B cell (primary cell): ENCODE measurements at regions not wholly inside any gene's neighbourhood (a gene's known extent, or its start where the extent isn't known, plus 50 kb on each side); places are given as distances from the start of the nearest gene placed in this dataset.

Source experiments
- ATAC-seq: fragments of 200-7000 bp; cut with Tn5 transposase; one replicate; pipeline ENCODE4 v1.10.0; 2021; ENCODE audit warnings: low read depth, mild to moderate bottlenecking, moderate number of reproducible peaks, moderate library complexity
- CTCF ChIA-PET: fragments of 350-600 bp; sonication (Branson Sonifier 250); formaldehyde crosslinking; loops from one replicate; lab custom pipeline; 2021; ENCODE audit warnings: antibody characterized with exemption, inconsistent platforms; lab: Charles Lee
- POLR2A ChIA-PET: fragments of 350-600 bp; sonication (Branson Sonifier 250); formaldehyde crosslinking; loops from one replicate; lab custom pipeline; 2021; ENCODE audit warnings: antibody characterized with exemption; lab: Charles Lee
- DNase-seq: peaks from one replicate; pipeline ENCODE4 v3.0.0; 2013
- H2AFZ ChIP-seq: 2 replicates; pipeline ENCODE4 v1.6.1; 2012; ENCODE audit warnings: mild to moderate bottlenecking, low read depth, low read length; ENCODE audit not compliant: insufficient read depth, poor library complexity, severe bottlenecking
- H3K27ac ChIP-seq, 2 donors: 1 replicate in 1 of 2; 2 replicates in 1 of 2; pipeline ENCODE4 v1.5.1; 2012 to 2013; ENCODE audit warnings: low read length in 2 of 2, mild to moderate bottlenecking in 2 of 2, moderate library complexity in 1 of 2
- H3K27me3 ChIP-seq, 4 experiments: fragments of 200-600 bp in 1 of 4; sonication (generic) in 1 of 4; replicated peaks in 1 of 4; 1 replicate in 2 of 4; 2 replicates in 2 of 4; pipeline versions ENCODE4 v1.6.1 to v1.7.0; 2013 to 2016; ENCODE audit warnings: low read length in 3 of 4, mild to moderate bottlenecking in 2 of 4, mixed read lengths in 1 of 4, moderate library complexity in 1 of 4; ENCODE audit not compliant: insufficient read depth in 4 of 4, control insufficient read depth in 3 of 4; ENCODE audit errors: control extremely low read depth in 1 of 4
- H3K36me3 ChIP-seq, 2 experiments: replicated peaks in 1 of 2; 1 replicate in 1 of 2; 2 replicates in 1 of 2; pipeline versions ENCODE4 v1.6.1 to v1.7.1; 2013; ENCODE audit warnings: low read length in 1 of 2; ENCODE audit not compliant: insufficient read depth in 2 of 2, control insufficient read depth in 1 of 2; ENCODE audit errors: control extremely low read depth in 1 of 2, extremely low read depth in 1 of 2
- H3K4me1 ChIP-seq, 2 donors: fragments of 200-600 bp in 1 of 2; sonication (generic) in 1 of 2; 1 replicate in 1 of 2; 2 replicates in 1 of 2; pipeline versions ENCODE4 v1.5.1 to v1.6.1; 2013 to 2017; ENCODE audit warnings: low read length in 2 of 2; ENCODE audit not compliant: control insufficient read depth in 2 of 2, insufficient read depth in 2 of 2
- H3K4me2 ChIP-seq: replicated peaks from 2 replicates; pipeline ENCODE3; 2012; ENCODE audit warnings: mild to moderate bottlenecking, low read depth, low read length; ENCODE audit not compliant: poor library complexity, severe bottlenecking
- H3K4me3 ChIP-seq, 5 experiments: fragments of 200-600 bp in 1 of 5; sonication (generic) in 1 of 5; 1 replicate in 3 of 5; 2 replicates in 2 of 5; pipeline versions ENCODE4 v1.5.1 to v1.7.0; 2011 to 2016; ENCODE audit warnings: low read length in 4 of 5, mild to moderate bottlenecking in 4 of 5, low read depth in 2 of 5, control low read depth in 1 of 5, moderate library complexity in 1 of 5; ENCODE audit not compliant: insufficient read depth in 1 of 5; ENCODE audit errors: control extremely low read depth in 1 of 5, extremely low read depth in 1 of 5
- H3K79me2 ChIP-seq: fragments of 200-600 bp; sonication (generic); one replicate; pipeline ENCODE4 v1.6.0; 2016; ENCODE audit warnings: low read length; ENCODE audit not compliant: control insufficient read depth, insufficient read depth
- H3K9ac ChIP-seq: fragments of 200-600 bp; sonication (generic); 2 replicates; pipeline ENCODE4 v1.6.1; 2017; ENCODE audit warnings: mild to moderate bottlenecking, low read length, moderate library complexity
- H3K9me3 ChIP-seq, 3 donors: one replicate each; pipeline versions ENCODE4 v1.6.1 to v1.7.1; 2013; ENCODE audit warnings: low read length in 2 of 3; ENCODE audit not compliant: control insufficient read depth in 2 of 3, insufficient read depth in 1 of 3; ENCODE audit errors: control extremely low read depth in 1 of 3
- H4K20me1 ChIP-seq: 2 replicates; pipeline ENCODE4 v1.6.0; 2012; ENCODE audit warnings: mild to moderate bottlenecking, low read length; ENCODE audit not compliant: insufficient read depth, control insufficient read depth, poor library complexity, severe bottlenecking
- H3K27ac Mint-ChIP-seq: one replicate; pipeline ENCODE4 v1.8.0; 2021; ENCODE audit warnings: mixed read lengths
- H3K27me3 Mint-ChIP-seq: one replicate; pipeline ENCODE4 v1.8.0; 2021; ENCODE audit warnings: mixed read lengths
- H3K4me1 Mint-ChIP-seq: one replicate; pipeline ENCODE4 v1.8.0; 2021; ENCODE audit warnings: mixed read lengths
- H3K4me3 Mint-ChIP-seq: one replicate; pipeline ENCODE4 v1.8.0; 2021; ENCODE audit warnings: mixed read lengths
- H3K9me3 Mint-ChIP-seq: one replicate; pipeline ENCODE4 v1.8.0; 2022; ENCODE audit warnings: mixed read lengths; ENCODE audit not compliant: insufficient read depth
- EZH2 ChIP-seq: IDR thresholded peaks from 2 replicates; pipeline ENCODE4 v1.6.1; 2012; ENCODE audit warnings: borderline replicate concordance, low read depth, mild to moderate bottlenecking, moderate library complexity, low read length; ENCODE audit not compliant: insufficient read depth, poor library complexity, severe bottlenecking
- WGBS: methylation state at CpG from one replicate; pipeline ENCODE4 v1.1.5; 2013; ENCODE audit warnings: missing lambda C conversion rate; ENCODE audit not compliant: insufficient coverage; 5-methylcytosine and 5-hydroxymethylcytosine counted together
- intact Hi-C: fragments of 100-400 bp; cut with micrococcal nuclease; formaldehyde crosslinking; loops from one replicate; pipeline ENCODE4 v1.10.0; 2022
- TF ChIP-seq, protein P1 (sequence below): fragments of 200-600 bp; IDR thresholded peaks from one replicate; pipeline ENCODE4 v1.8.0; 2022; ENCODE audit warnings: antibody characterized with exemption, mild to moderate bottlenecking

DNA sequence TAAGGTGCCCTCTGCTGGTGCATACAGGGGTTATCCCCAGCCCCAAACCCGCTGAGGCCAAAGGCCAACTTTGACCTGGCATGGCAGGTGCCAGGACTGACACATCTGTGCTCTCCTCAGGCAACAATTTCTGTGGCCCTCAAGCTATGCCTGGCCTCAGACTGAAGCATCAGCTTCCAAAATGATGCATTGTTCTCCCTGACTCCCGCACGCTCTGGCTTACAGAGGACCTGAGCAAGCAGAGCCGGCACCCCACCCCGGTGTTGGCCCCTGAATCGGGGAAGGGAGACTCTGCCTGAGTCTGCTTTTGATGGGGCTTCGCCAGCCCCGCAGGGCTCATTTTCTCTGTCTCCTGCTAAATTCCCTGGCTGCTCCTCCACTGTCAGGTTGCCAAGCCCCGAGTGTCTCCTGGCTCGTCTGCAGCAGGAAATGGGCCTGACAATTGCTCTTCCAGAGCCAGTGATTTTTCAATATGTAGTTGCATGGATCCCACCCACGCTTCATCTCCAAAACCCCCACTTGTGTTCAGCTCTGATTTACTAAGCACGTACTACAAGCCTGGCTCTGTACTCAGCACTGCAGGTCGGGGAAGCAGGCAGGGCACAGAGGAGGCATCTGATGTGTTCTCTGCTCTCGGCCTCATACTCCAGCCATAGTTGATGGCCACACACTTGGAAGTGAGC, 126.1 kb downstream of the SLC38A6 start:
- intact Hi-C loops: no loop called here
- H3K27ac ChIP-seq: no peak overlapping the region
- POLR2A ChIA-PET: no interaction called here
- no peaks in the 10 kb centered on the region for H3K27me3 ChIP-seq
- H3K27me3 Mint-ChIP-seq: peaks cover 3% of the 10 kb centered on the region
- peaks cover 0 to 2% of the 10 kb centered on the region in 2 donors for H3K4me1 ChIP-seq
- no peak overlapping the region for H3K27ac Mint-ChIP-seq
- no peak overlapping the region for H2AFZ ChIP-seq
- peaks cover 8% of the 10 kb centered on the region for H3K4me1 Mint-ChIP-seq
- DNase-seq (no peak), ATAC-seq (no peak)
- H3K4me3 Mint-ChIP-seq: no peak overlapping the region
- no peaks in the 10 kb centered on the region for H3K36me3 ChIP-seq
- H3K9me3 ChIP-seq: peaks cover 0 to 10% (median 0%) of the 10 kb centered on the region in 3 donors
- H3K9me3 Mint-ChIP-seq: no peaks in the 10 kb centered on the region
- no peaks in the 10 kb centered on the region for H3K79me2 ChIP-seq
- CTCF ChIA-PET: no interaction called here
- H3K4me3 ChIP-seq: no peak overlapping the region
- H4K20me1 ChIP-seq: no peaks in the 10 kb centered on the region
- 96% methylated on average over 14 of the region's 14 CpGs for WGBS
- no peak overlapping the region for H3K4me2 ChIP-seq
- H3K9ac ChIP-seq: no peak overlapping the region
- TF ChIP-seq EZH2: no peak
- TF ChIP-seq, protein P1, sequence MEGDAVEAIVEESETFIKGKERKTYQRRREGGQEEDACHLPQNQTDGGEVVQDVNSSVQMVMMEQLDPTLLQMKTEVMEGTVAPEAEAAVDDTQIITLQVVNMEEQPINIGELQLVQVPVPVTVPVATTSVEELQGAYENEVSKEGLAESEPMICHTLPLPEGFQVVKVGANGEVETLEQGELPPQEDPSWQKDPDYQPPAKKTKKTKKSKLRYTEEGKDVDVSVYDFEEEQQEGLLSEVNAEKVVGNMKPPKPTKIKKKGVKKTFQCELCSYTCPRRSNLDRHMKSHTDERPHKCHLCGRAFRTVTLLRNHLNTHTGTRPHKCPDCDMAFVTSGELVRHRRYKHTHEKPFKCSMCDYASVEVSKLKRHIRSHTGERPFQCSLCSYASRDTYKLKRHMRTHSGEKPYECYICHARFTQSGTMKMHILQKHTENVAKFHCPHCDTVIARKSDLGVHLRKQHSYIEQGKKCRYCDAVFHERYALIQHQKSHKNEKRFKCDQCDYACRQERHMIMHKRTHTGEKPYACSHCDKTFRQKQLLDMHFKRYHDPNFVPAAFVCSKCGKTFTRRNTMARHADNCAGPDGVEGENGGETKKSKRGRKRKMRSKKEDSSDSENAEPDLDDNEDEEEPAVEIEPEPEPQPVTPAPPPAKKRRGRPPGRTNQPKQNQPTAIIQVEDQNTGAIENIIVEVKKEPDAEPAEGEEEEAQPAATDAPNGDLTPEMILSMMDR: no peak

DNA sequence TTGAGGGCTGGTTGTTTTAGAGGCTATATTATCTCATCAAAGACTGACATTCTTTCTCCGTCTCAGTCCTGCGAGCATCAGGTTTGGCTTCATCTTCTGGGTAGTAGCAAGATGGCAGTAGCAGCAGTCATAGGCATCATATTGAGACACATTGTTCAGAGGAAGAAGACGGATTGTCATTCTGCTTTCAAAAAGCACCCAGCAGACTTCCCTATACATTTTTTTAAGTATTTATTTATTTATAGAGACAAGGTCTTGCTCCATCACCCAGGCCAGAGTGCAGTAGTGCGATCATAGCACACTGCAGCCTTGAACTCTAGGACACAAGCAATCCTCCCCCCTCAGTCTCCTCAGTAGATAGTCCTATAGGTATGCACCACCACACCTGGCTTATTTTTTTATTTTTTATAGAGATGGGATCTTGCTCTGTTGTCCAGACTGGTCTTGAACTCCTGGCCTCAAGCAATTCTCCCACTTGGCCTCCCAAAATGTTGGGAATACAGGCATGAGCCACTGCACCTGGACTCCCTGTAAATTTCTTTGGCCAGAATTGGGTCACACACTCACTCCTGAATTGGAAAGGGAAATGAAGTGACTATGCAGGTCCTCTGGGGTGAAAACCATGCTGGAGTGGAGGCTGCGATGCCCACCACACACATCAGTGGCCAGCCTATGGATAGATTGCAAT, 125.4 kb downstream of the SLC38A6 start:
- POLR2A ChIA-PET: no interaction called here

More for the DNA sequence above, 125.4 kb downstream of the SLC38A6 start:
- no peak overlapping the region for H3K27ac ChIP-seq
- Mint-ChIP-seq H3K4me3 (no peak overlapping the region), H3K9me3 (no peaks in the 10 kb centered on the region), H3K27ac (no peak overlapping the region), H3K4me1 (peaks cover 15% of the 10 kb centered on the region), H3K27me3 (peaks cover 3% of the 10 kb centered on the region)
- no peak overlapping the region for H3K4me3 ChIP-seq
- H3K27me3 ChIP-seq: no peaks in the 10 kb centered on the region
- no peak overlapping the region for H2AFZ ChIP-seq
- no peaks in the 10 kb centered on the region for H4K20me1 ChIP-seq
- H3K36me3 ChIP-seq: no peaks in the 10 kb centered on the region
- CTCF ChIA-PET: interaction anchor here (0.6 kb wide), 1 partner anchor 252 kb away, joined by 3 read pairs; no protein-coding TSS in a partner anchor
- H3K79me2 ChIP-seq: no peaks in the 10 kb centered on the region
- intact Hi-C loops: no loop called here
- H3K4me2 ChIP-seq: no peak overlapping the region
- 100% methylated on average over 1 of the region's 5 CpGs for WGBS
- H3K9ac ChIP-seq: no peak overlapping the region
- no peak for ATAC-seq
- H3K4me1 ChIP-seq: peaks cover 4 to 8% of the 10 kb centered on the region in 2 donors
- no peak for TF ChIP-seq EZH2
- TF ChIP-seq, protein P1: no peak
- peaks cover 0 to 3% (median 0%) of the 10 kb centered on the region in 3 donors for H3K9me3 ChIP-seq
- DNase-seq: no peak
